HEK293 (cell line): ENCODE measurements at regions not wholly inside any gene's neighbourhood (a gene's known extent, or its start where the extent isn't known, plus 50 kb on each side); places are given as distances from the start of the nearest gene placed in this dataset.

Experiments
- BCL11A ChIP-seq: fragments of 450-650 bp; formaldehyde crosslinking; IDR thresholded peaks from 2 replicates; pipeline ENCODE4 v1.5.1; 2016; ENCODE audit warnings: low read depth, missing biosample characterization, missing genetic modification characterization
- CTCF ChIP-seq: fragments of 450-650 bp; formaldehyde crosslinking; IDR thresholded peaks from 2 replicates; pipeline ENCODE4 v1.5.1; 2016; ENCODE audit warnings: missing biosample characterization, missing genetic modification characterization
- MEIS1 ChIP-seq: sonication (generic); formaldehyde crosslinking; IDR thresholded peaks from 2 replicates; pipeline ENCODE4 v1.8.1; 2022; ENCODE audit warnings: missing genetic modification reagents, mild to moderate bottlenecking, borderline replicate concordance
- SP2 ChIP-seq: fragments of 450-650 bp; formaldehyde crosslinking; IDR thresholded peaks from 2 replicates; pipeline ENCODE4 v1.5.1; 2016; ENCODE audit warnings: missing biosample characterization, missing genetic modification characterization
- TCF7L2 ChIP-seq: IDR thresholded peaks from 2 replicates; pipeline ENCODE4 v1.6.1; 2011; ENCODE audit warnings: low read depth, mild to moderate bottlenecking, inconsistent platforms, low read length, moderate library complexity, borderline replicate concordance
- ZNF571 ChIP-seq: fragments of 450-650 bp; formaldehyde crosslinking; IDR thresholded peaks from 2 replicates; pipeline ENCODE4 v1.5.0; 2017; ENCODE audit warnings: missing biosample characterization, missing genetic modification characterization
- ZNF660 ChIP-seq: fragments of 450-650 bp; IDR thresholded peaks from 2 replicates; pipeline ENCODE4 v1.5.1; 2018; ENCODE audit warnings: missing biosample characterization, mild to moderate bottlenecking, missing genetic modification characterization
- ZNF791 ChIP-seq: fragments of 450-650 bp; formaldehyde crosslinking; IDR thresholded peaks from 2 replicates; pipeline ENCODE4 v1.5.1; 2016; ENCODE audit warnings: missing biosample characterization, missing genetic modification characterization
- TF ChIP-seq, protein P1 (sequence below): IDR thresholded peaks from 2 replicates; pipeline ENCODE4 v1.6.1; 2011; ENCODE audit warnings: mild to moderate bottlenecking, low read depth, low read length, borderline replicate concordance

DNA sequence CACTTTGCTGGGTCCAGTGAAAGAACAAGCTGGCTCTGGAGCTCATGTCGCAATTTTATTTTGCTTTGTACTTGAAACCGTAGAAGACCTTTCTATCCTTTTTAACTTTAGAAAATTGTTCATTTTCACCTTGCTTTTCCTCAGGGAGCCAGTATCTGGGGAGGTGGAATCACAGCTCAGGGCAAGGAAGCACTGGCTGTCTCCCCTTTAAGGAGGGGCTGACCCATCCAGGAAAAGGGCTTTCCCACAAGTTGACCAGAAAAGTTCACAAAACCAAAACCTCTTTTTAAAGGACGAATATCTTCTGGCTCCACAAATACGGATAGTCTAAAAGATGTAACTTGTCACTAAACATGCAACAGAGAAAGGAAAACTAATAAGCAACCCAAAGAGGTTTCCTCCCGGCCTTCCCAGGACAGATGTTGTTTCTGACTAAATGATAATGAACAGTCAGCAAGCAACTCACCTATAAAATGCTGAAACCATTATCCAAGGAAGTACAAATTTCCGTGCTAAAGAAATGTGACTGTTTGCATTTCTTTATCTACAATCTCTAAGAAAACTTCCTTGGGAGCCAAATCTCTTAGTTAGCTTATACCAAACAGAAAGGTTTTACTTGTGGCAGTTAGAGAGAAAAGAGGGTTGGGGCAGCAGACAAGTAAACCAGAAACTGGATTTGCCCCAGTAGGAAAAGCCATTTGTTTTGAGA, 278.2 kb downstream of the PLK2 start:
- TF ChIP-seq BCL11A (tag by site-specific recombination) (no peak), ZNF660 (tag by site-specific recombination) (no peak), SP2 (tag by site-specific recombination) (no peak), ZNF791 (tag by site-specific recombination) (no peak), TCF7L2 (no peak), MEIS1 (CRISPR knock-in tag) (no peak), CTCF (tag by site-specific recombination) (no peak), ZNF571 (tag by site-specific recombination) (no peak)
- TF ChIP-seq, protein P1, sequence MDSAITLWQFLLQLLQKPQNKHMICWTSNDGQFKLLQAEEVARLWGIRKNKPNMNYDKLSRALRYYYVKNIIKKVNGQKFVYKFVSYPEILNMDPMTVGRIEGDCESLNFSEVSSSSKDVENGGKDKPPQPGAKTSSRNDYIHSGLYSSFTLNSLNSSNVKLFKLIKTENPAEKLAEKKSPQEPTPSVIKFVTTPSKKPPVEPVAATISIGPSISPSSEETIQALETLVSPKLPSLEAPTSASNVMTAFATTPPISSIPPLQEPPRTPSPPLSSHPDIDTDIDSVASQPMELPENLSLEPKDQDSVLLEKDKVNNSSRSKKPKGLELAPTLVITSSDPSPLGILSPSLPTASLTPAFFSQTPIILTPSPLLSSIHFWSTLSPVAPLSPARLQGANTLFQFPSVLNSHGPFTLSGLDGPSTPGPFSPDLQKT = no peak
